GM21576 (cell line): ENCODE measurements at regions not wholly inside any gene's neighbourhood (a gene's known extent, or its start where the extent isn't known, plus 50 kb on each side); places are given as distances from the start of the nearest gene placed in this dataset.
A peak's percentile ranks its signal among the peaks of the same experiment; 100 is the strongest.

ENCODE experiments used
- ATAC-seq: cut with Tn5 transposase; IDR thresholded peaks from one replicate; pipeline ENCODE4 v1.9.1; 2021; ENCODE audit warnings: mild to moderate bottlenecking, moderate library complexity; ENCODE audit not compliant: unreplicated experiment

GRCh38 chr14:65278589-65278988 lies 133.9 kb upstream of the FUT8 start:
- no peak for ATAC-seq

GRCh38 chr14:65279510-65279909 lies 133.0 kb upstream of the FUT8 start:
- no peak for ATAC-seq

GRCh38 chr14:65279958-65280357 lies 132.6 kb upstream of the FUT8 start:
- no peak for ATAC-seq

- ATAC-seq: no peak
Observed at GRCh38 chr14:65280653-65281052, 131.9 kb upstream of the FUT8 start.

GRCh38 chr14:65281991-65282895 lies 130.3 kb upstream of the FUT8 start:
- no peak for ATAC-seq

GRCh38 chr14:65282896-65283253 lies 129.7 kb upstream of the FUT8 start:
- ATAC-seq: no peak

- ATAC-seq: peak; percentile 27
Observed at GRCh38 chr14:65286443-65286842, 126.1 kb upstream of the FUT8 start.

GRCh38 chr14:65287264-65288131 lies 125.0 kb upstream of the FUT8 start:
- ATAC-seq: peak; percentile 51

- ATAC-seq: no peak
Observed at GRCh38 chr14:65290830-65291229, 121.7 kb upstream of the FUT8 start.

GRCh38 chr14:65291531-65291930 lies 121.0 kb upstream of the FUT8 start:
- no peak for ATAC-seq

- no peak for ATAC-seq
Observed at GRCh38 chr14:65294816-65295215, 117.7 kb upstream of the FUT8 start.

- no peak for ATAC-seq
Observed at GRCh38 chr14:65296402-65296801, 116.1 kb upstream of the FUT8 start.

GRCh38 chr14:65296876-65297275 lies 115.7 kb upstream of the FUT8 start:
- no peak for ATAC-seq

- ATAC-seq: no peak
Observed at GRCh38 chr14:65297744-65298143, 114.8 kb upstream of the FUT8 start.

- ATAC-seq: no peak
Observed at GRCh38 chr14:65299826-65300225, 112.7 kb upstream of the FUT8 start.

GRCh38 chr14:65301862-65302539 lies 110.5 kb upstream of the FUT8 start:
- ATAC-seq: peak; percentile 53

- ATAC-seq: peak; percentile 32
Observed at GRCh38 chr14:65302571-65303189, 109.8 kb upstream of the FUT8 start.

- no peak for ATAC-seq
Observed at GRCh38 chr14:65303190-65303898, 109.2 kb upstream of the FUT8 start.

GRCh38 chr14:65303899-65304222 lies 108.7 kb upstream of the FUT8 start:
- no peak for ATAC-seq

GRCh38 chr14:65304239-65304638 lies 108.3 kb upstream of the FUT8 start:
- no peak for ATAC-seq
